OCI-LY7 (cell line): ENCODE measurements at regions not wholly inside any gene's neighbourhood (a gene's known extent, or its start where the extent isn't known, plus 50 kb on each side); places are given as distances from the start of the nearest gene placed in this dataset.

ENCODE experiments used
- BruUV-seq: library from RNA; stranded (reverse); fragments of 400-500 nt; replicated peaks from 2 replicates; lab custom pipeline; 2021; lab: Mats Ljungman, UMichigan
- CTCF ChIA-PET: fragments of 300-600 bp; sonication (Branson Sonifier 250); formaldehyde crosslinking; loops from one replicate; lab custom pipeline; 2022; ENCODE audit warnings: antibody characterized with exemption; ENCODE audit not compliant: unreplicated experiment; lab: Charles Lee
- POLR2A ChIA-PET: fragments of 300-600 bp; sonication (Branson Sonifier 250); formaldehyde crosslinking; loops from one replicate; lab custom pipeline; 2022; ENCODE audit warnings: antibody characterized with exemption; lab: Charles Lee
- DNase-seq: peaks from one replicate; pipeline ENCODE4 v3.0.0-alpha.2; 2015; ENCODE audit warnings: low spot score
- H2AFZ ChIP-seq: fragments of 200-600 bp; sonication (generic), shearing (Covaris generic); 2 replicates; pipeline ENCODE4 v1.6.1; 2014; ENCODE audit warnings: mild to moderate bottlenecking, antibody characterized with exemption, low read length, moderate library complexity
- H3K27ac ChIP-seq: fragments of 200-600 bp; sonication (generic); 2 replicates; pipeline ENCODE4 v1.5.1; 2014; ENCODE audit warnings: mixed run types, low read depth, mild to moderate bottlenecking, moderate library complexity, low read length, inconsistent platforms; ENCODE audit not compliant: poor library complexity, severe bottlenecking
- H3K36me3 ChIP-seq: fragments of 200-600 bp; sonication (generic); 2 replicates; pipeline ENCODE4 v1.6.1; 2014; ENCODE audit warnings: mild to moderate bottlenecking, antibody characterized with exemption, low read length, moderate library complexity, mixed read lengths; ENCODE audit not compliant: insufficient read depth
- H3K4me1 ChIP-seq: fragments of 200-600 bp; sonication (generic); 2 replicates; pipeline ENCODE4 v1.5.1; 2014; ENCODE audit warnings: mild to moderate bottlenecking, low read length; ENCODE audit not compliant: insufficient read depth, poor library complexity, severe bottlenecking
- H3K4me2 ChIP-seq: fragments of 200-600 bp; sonication (generic); 2 replicates; pipeline ENCODE4 v1.6.1; 2014; ENCODE audit warnings: mild to moderate bottlenecking, low read length
- H3K4me3 ChIP-seq: fragments of 200-600 bp; sonication (generic); 2 replicates; pipeline ENCODE4 v1.5.1; 2014; ENCODE audit warnings: mild to moderate bottlenecking, low read depth, low read length; ENCODE audit not compliant: poor library complexity, severe bottlenecking
- H3K79me2 ChIP-seq: fragments of 200-600 bp; sonication (generic); 2 replicates; pipeline ENCODE4 v1.6.1; 2016; ENCODE audit warnings: low read depth, mild to moderate bottlenecking, low read length, moderate library complexity, mixed read lengths; ENCODE audit not compliant: insufficient read depth
- H3K9me2 ChIP-seq: fragments of 200-600 bp; sonication (generic); 2 replicates; pipeline ENCODE4 v1.6.1; 2016; ENCODE audit warnings: mild to moderate bottlenecking, low read length, mixed read lengths; ENCODE audit not compliant: insufficient read depth
- H3K9me3 ChIP-seq: fragments of 200-600 bp; sonication (generic); 2 replicates; pipeline ENCODE4 v1.6.1; 2014; ENCODE audit warnings: mild to moderate bottlenecking, mixed run types, low read length, mixed read lengths
- H4K20me1 ChIP-seq: fragments of 200-600 bp; sonication (generic); 2 replicates; pipeline ENCODE4 v1.6.1; 2014; ENCODE audit warnings: mild to moderate bottlenecking, antibody characterized with exemption, low read length, moderate library complexity, mixed read lengths; ENCODE audit not compliant: insufficient read depth
- CTCF ChIP-seq: fragments of 200-600 bp; sonication (generic); conservative IDR thresholded peaks from 2 replicates; pipeline ENCODE4 v1.5.1; 2014; ENCODE audit warnings: mild to moderate bottlenecking, antibody characterized with exemption, low read length, moderate library complexity, mixed read lengths
- EZH2phosphoT487 ChIP-seq: fragments of 200-600 bp; sonication (generic); IDR thresholded peaks from 2 replicates; pipeline ENCODE4 v1.6.1; 2018; ENCODE audit warnings: low read depth, borderline replicate concordance, mild to moderate bottlenecking, mixed run types, antibody characterized with exemption, low read length, moderate library complexity, mixed read lengths
- intact Hi-C: fragments of 100-400 bp; cut with micrococcal nuclease; formaldehyde crosslinking; loops from one replicate; pipeline ENCODE4 v1.10.0; 2022; ENCODE audit not compliant: unreplicated experiment

GRCh38 chr3:151999936-152000335, 126.5 kb downstream of the SUCNR1 start:
- Histone ChIP-seq H3K36me3 (no peaks in the 10 kb centered on the region), H3K4me3 (no peak overlapping the region), H3K79me2 (no peaks in the 10 kb centered on the region), H4K20me1 (no peaks in the 10 kb centered on the region), H2AFZ (no peak overlapping the region), H3K4me1 (no peaks in the 10 kb centered on the region), H3K9me2 (no peaks in the 10 kb centered on the region), H3K4me2 (no peak overlapping the region), H3K9me3 (no peaks in the 10 kb centered on the region), H3K27ac (no peak overlapping the region)
- TF ChIP-seq EZH2phosphoT487 (no peak), CTCF (no peak)
- DNase-seq, result no peak
- POLR2A ChIA-PET, result no interaction called here
- intact Hi-C loops, result no loop called here
- CTCF ChIA-PET, result no interaction called here
- no TSS peak for BruUV-seq

- no TSS peak for BruUV-seq
- TF ChIP-seq EZH2phosphoT487, result no peak
- no peak for TF ChIP-seq CTCF
- Histone ChIP-seq H3K9me3 (no peaks in the 10 kb centered on the region), H3K79me2 (no peaks in the 10 kb centered on the region), H3K36me3 (no peaks in the 10 kb centered on the region), H3K4me2 (no peak overlapping the region), H2AFZ (no peak overlapping the region), H3K4me1 (no peaks in the 10 kb centered on the region), H3K4me3 (no peak overlapping the region), H3K9me2 (no peaks in the 10 kb centered on the region), H4K20me1 (no peaks in the 10 kb centered on the region), H3K27ac (no peak overlapping the region)
- CTCF ChIA-PET, result no interaction called here
- intact Hi-C loops, result no loop called here
- POLR2A ChIA-PET, result interaction anchor here (0.5 kb wide), 1 partner anchor 12 kb away, joined by 4 read pairs; no protein-coding TSS in a partner anchor
- DNase-seq, result no peak
These were observed 138.6 kb downstream of the SUCNR1 start for GRCh38 chr3:152011812-152012735.

- Histone ChIP-seq H3K4me3 (no peak overlapping the region), H3K9me3 (no peaks in the 10 kb centered on the region), H3K36me3 (no peaks in the 10 kb centered on the region), H3K4me1 (no peaks in the 10 kb centered on the region), H3K9me2 (no peaks in the 10 kb centered on the region), H4K20me1 (no peaks in the 10 kb centered on the region), H3K27ac (no peak overlapping the region), H3K4me2 (no peak overlapping the region), H2AFZ (no peak overlapping the region), H3K79me2 (no peaks in the 10 kb centered on the region)
- no TSS peak for BruUV-seq
- ChIA-PET POLR2A (interaction anchor here (1.4 kb wide), 1 partner anchor 14 kb away, joined by 3 read pairs; no protein-coding TSS in a partner anchor), CTCF (no interaction called here)
- no peak for TF ChIP-seq EZH2phosphoT487
- no peak for TF ChIP-seq CTCF
- no peak for DNase-seq
- intact Hi-C loops, result no loop called here
These were observed 146.1 kb downstream of the SUCNR1 start for GRCh38 chr3:152019508-152019907.
